ENCODE measurements at regions not wholly inside any gene's neighbourhood (a gene's known extent, or its start where the extent isn't known, plus 50 kb on each side); places are given as distances from the start of the nearest gene placed in this dataset.

DNA sequence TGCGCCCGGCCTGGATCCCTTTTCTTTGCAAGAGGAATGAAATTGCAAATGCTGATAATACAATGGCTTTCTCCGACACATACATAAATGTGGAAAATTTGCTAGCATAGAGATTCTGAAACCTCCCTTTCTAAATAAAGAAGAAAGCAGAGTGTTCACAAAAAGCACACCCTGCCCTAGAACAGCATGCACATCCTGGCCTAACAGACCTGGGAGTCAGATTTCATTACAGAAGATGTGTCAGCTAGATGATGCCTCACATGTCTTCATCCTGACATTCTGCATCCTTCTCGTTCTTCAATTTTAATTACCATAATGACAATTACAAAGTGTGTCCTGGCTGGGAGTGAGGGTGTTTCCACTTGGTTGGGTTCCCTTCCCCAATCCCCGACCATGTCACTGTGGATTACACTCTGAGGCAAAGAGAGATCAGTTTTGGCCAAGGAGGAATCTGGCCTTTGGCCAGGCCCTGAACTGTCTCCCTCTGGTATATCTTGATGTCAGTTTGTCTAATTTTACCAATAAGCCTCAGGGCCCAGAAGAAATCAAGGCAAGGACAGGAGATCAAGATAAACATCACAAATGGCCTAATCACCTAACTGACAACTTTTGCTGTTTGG lies 104.9 kb upstream of the SPATA12 start:
- TF ChIP-seq CTCF (IDR thresholded peaks at IDR 0.05): no peak
- no peak for TF ChIP-seq ZFX (IDR thresholded peaks at IDR 0.05; ENCODE audit: borderline replicate concordance)

Measured in 22Rv1 (cell line).